HuH-7.5 (cell line): ENCODE measurements at regions not wholly inside any gene's neighbourhood (a gene's known extent, or its start where the extent isn't known, plus 50 kb on each side); places are given as distances from the start of the nearest gene placed in this dataset.

Source experiments
- DNase-seq: peaks from one replicate; pipeline ENCODE4 v3.0.0; 2011; ENCODE audit warnings: low spot score

DNA sequence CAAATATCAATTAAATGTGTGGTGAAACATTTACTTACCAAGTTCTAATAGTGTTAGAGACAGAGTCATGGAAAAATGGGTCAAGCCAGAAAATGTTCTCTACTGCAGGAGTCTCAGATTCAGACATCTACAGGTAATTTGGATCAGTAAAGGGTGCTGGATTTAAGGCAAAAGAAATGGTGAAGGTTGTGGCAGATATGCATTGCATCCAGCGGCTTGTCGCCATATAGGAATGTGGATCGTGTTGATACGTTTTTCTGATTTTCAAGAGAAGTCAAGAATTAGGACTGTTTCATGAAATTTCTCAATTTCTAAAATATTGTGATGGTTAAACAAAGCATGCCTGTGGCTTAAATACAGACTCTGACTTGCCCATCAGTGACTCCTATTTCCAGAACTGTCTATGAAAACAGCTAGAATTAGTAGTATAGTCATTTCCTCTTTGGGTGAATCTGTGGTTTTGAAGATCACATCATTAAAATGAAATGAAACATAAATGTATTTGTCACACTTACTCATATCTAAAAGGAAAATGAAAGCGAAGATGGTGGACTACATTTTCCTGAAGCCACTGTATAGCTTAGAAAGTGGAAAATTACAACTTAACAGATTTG lies 110.1 kb upstream of the VEGFC start:
- DNase-seq: no peak

- DNase-seq: no peak
Measured at GRCh38 chr4:176906709-176907108, 114.0 kb upstream of the VEGFC start.

- DNase-seq: no peak
Measured at GRCh38 chr4:176910646-176911045, 117.9 kb upstream of the VEGFC start.

GRCh38 chr4:176919631-176920030 lies 126.9 kb upstream of the VEGFC start:
- no peak for DNase-seq

DNA sequence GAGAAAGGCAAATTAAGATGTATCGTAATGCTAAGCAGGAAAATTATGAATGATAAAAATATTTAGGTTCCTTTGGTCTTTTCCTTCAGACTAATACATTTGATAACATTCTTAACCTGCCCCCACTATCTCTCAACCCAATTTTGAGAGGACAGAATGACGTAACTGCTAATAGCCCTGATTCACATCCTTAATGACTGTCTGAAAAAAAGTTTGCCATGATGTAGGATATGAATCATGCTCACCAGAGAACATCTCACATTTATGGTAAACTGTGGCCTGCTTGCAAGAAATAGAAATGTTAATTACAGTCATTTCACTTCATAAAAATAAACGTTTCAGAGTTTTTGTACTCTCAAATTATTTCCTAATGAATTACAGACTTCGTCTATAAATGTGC lies 128.0 kb upstream of the VEGFC start:
- DNase-seq: no peak

DNA sequence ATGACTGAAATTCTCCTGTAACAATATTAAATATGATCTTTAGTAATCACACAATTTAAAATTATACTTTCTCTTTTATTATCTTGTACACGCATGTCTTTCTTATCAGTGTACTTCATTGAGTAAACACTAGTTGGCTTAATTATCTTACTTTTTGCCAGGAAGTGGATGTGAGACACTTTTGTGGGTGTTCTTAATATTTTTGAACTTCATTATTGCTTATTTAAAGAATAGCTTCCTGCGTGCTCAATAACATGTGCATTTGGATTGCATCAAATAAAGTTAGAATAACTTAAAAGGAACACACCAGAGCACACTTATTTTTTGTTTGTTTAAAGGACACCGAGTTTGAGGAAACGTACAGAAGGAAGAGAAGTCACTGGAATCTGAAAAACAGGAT lies 128.5 kb upstream of the VEGFC start:
- DNase-seq: no peak

GRCh38 chr4:176924238-176924637 lies 131.5 kb upstream of the VEGFC start:
- no peak for DNase-seq

DNA sequence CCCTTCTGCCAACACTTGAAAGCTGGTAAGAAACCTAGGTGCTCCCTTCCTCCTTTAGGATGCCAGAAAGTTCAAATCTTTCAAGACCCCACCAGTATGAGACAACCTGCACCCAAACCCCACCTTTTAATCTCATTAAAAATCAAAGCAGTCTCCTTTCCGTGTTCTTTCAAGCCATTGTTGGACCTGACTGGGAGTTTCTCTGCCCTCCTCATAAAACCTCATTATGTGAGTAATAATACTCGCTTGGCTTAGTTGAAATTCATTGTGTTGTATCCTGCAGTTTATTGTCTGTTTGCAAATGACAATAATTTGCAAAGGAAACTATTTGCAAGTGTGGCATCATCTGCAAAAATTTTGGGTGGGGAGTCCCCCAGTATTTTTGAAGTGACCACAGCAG lies 133.2 kb upstream of the VEGFC start:
- no peak for DNase-seq

GRCh38 chr4:176927117-176927516 lies 134.4 kb upstream of the VEGFC start:
- DNase-seq: no peak

DNA sequence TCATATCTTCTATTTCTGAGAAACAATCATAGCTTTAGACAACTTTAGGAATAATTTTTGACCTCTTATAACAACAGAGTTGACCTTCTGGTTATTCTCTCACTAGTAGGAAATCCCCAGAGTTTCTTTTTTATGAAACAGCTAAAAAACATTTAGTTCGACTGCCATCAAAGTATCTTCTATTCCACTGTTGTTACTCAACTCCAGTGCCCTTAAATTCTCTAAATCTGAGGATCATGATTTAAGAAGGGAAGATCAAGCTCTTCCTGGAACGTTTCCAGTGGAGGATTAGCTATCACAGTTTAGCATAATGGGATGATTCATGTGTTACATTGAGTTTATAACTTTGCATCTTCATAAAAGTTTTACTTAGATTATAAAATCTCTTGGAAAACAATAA lies 134.9 kb upstream of the VEGFC start:
- no peak for DNase-seq

DNA sequence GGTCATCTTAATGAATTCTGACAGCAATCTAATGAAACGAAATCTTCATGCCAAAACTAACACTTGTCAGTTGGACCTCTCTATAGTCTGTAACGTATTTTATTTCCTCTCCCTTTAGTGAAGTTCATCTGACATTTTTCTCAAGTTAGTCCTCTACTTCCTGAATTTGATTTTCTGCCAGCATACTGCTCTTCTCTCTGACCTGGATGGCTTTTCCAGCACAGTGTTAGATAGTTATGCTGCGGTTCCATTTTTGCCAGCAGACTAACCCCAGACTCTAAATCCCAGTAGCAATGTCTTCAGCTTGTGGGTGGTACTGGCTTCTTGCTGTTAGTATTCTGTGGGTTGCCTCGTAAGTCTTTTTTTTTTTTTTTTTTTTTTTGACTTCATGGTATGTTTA lies 146.7 kb upstream of the VEGFC start:
- DNase-seq: no peak

DNA sequence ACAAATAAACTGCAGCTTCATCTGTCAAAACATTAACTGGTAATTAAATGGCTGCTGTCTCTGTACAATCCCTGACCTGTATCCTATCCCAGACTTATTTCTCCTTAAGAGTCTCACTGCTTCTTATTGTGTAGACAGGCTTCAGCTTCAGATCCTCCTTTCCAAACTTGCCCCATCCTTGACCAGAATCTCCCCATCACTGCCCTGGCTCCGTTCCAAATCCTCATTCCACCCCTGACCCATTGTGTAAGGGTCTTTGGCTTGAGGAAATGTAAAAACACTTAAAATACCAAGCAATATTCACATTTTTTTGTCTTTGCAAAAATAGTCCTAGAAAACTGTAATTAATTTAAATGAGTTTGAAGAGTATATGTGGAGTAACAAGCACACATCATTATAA lies 152.6 kb upstream of the VEGFC start:
- no peak for DNase-seq

DNA sequence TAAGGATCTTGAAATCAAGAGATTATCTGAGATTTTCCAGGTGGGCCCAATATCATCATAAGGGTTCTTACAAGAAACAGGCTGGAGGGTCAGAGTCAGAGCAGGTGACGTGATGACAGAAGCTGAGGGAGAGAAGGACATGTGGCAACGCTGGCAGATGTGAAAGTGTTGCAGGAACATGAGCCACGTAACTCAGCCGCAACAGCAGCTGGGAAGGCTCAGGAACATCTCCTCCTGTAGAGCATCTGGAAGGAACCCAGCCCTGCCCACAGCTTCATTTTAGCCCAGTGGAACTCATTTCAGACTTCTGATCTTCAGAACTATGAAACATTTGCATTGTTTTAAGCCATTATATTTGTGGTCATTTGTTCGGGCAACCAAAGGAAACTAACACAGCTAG lies 156.3 kb upstream of the VEGFC start:
- no peak for DNase-seq

DNA sequence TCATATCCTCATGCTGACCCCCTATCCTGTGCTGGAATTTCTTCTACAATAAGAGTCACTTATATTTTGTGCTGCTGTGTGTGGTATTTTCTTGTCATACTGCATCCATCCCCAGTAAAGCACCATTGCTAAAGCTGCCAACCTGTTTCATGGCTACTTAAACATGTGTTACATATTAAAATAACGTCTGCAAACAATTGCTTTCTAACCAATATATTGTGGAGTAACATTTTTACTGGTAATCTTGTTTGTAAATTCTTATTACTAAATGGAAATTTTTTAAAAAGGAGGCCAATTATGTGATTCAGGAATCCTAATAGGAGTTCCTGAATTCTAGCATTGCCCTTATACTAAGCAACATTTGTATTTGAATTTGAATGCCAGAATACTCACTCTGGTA lies 160.3 kb upstream of the VEGFC start:
- DNase-seq: no peak

DNA sequence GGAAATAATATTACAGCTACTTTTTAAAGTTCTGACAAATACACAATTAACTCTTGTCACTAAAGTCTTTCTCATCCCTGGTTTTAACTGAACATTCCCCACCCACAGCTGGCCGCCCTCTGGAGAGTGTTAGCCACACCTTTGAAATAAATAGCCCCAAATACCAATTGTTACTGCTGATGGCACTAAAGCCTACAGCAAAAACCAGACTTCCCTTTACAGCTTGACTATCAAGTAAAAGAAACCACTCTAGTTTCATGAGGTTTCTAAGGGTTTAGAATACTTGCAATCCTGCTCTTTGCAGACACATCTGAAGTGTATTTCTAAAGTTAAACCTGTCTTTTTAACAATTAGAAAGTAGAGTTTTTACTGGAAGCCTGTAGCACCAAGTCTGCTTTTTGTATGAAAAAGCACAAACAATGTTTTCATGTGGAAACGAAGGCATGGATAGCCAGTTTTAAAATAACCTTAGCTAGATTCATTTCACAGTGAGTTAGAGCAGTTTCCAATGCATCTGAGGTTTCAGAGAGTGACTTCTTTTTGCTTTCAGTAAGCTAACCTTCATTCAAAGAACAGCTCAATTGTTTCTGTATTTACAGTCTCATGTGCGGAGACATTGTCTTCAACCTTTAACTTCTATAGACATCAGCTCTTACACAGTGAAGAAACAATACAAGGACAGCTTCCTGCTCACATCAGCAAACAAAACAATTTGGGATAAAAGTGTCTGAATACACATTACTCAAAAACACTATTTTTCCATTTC lies 164.8 kb upstream of the VEGFC start:
- DNase-seq: no peak

DNA sequence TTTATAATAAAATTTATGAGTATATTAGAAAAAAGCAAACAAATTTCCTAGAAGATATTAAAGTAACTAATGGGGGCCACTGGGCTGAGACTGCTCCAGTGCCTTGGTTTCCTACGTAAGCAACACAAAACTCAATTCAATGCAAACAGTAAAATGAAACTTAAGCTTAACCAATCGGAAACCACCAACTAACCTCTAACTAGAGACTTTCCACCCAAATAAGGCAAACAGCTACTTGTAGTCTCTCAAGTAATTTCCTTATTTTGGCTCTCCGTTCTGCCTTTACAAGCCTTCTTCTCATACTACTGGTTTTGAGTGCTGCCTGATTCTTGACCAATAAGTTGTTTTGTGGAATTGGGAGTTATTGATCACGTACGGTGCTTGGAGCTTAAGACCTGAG lies 167.3 kb upstream of the VEGFC start:
- DNase-seq: no peak

GRCh38 chr4:176963121-176963520 lies 170.4 kb upstream of the VEGFC start:
- no peak for DNase-seq

DNA sequence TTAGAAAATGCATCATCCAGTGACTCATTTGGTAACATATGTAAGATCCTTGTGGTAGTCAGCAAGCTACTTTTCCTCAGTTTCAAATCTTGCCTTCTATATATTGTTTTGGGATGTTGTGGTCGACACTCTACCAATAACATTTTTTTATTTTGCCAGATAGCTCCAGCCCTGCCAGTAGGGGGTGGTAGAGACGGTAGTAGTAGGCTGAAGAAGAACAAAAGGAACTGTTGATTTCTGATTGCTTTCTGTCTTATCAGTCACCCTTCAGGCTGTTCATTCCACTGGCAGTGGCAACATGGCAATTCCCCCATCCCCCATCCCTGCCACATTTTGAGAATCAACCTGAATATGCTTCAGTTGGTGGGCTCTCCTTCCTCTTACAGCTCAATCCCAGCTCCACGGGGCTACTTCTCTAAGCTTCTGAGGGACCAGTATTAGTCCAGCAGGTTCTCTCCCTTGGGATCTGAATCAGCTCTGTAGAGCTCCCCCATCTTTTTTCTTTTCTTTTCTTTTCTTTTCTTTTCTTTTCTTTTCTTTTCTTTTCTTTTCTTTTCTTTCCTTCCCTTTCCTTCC lies 171.5 kb upstream of the VEGFC start:
- no peak for DNase-seq

- DNase-seq: no peak
Measured at GRCh38 chr4:176967586-176967985, 174.9 kb upstream of the VEGFC start.

- no peak for DNase-seq
Measured at GRCh38 chr4:176968094-176968493, 175.4 kb upstream of the VEGFC start.

DNA sequence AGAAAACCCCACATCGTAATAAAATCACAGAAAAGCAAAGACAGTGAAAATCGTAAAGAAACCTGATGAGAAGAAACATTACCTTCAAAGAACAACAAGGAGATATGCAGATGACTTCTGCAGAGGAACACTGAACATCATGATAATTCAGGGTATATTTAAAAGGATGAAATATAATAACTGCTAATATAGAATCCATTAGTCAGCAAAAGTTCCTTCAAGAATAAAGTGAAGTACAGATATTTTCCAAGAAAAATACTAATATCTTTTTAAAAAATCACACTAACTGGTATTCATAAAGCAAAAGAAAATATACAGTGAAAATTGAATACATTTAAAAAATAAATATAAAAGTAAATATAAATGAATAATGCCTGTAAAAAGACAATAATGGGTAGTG lies 176.3 kb upstream of the VEGFC start:
- no peak for DNase-seq

DNA sequence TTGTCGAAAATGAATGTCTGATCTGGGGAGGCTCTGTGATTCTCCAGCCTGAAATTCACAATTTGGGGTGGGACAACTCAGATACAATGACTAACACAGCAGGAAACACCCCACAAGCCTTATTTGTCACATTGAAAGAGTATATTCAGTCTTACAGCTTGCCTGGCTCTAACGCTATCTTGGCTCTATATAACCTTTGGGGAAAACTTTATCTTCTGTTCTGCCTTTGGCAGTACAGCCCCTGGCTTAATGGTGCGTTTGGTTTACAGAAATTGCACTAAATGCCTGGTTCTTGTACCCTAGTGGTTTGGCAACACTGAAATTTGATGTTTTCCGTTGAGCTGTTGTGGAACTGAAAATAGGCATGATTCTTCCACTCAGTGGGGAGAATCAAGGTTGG lies 178.1 kb upstream of the VEGFC start:
- DNase-seq: no peak

- no peak for DNase-seq
Measured at GRCh38 chr4:176971576-176972115, 178.9 kb upstream of the VEGFC start.

GRCh38 chr4:176979416-176979815 lies 186.7 kb upstream of the VEGFC start:
- no peak for DNase-seq
